ENCODE measurements at regions not wholly inside any gene's neighbourhood (a gene's known extent, or its start where the extent isn't known, plus 50 kb on each side); places are given as distances from the start of the nearest gene placed in this dataset.
"Not testable (repeated sequence)": the region's sequence is repeated elsewhere in the genome, so short reads cannot be mapped to it uniquely, and the experiment has no call there.

DNA sequence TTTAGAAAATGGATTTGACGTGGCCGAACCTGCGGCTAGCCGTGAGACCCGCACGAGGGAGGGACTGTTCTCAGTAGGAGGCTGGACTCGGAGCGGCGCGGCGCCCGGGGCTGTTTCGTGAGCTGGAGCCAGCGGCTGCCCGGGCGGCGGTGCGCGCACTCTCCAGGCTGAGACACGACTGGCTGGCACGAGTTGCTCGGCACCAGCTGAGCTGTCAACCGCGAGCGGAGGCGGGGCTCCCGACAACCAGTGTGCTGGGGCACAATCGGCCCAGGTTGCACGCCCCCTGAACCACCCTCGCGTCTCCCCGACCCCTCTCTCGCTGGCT is 58.5 kb upstream of the NBPF26 start:
- DNase-seq (ENCODE audit: low read depth): not testable (repeated sequence)

DNA sequence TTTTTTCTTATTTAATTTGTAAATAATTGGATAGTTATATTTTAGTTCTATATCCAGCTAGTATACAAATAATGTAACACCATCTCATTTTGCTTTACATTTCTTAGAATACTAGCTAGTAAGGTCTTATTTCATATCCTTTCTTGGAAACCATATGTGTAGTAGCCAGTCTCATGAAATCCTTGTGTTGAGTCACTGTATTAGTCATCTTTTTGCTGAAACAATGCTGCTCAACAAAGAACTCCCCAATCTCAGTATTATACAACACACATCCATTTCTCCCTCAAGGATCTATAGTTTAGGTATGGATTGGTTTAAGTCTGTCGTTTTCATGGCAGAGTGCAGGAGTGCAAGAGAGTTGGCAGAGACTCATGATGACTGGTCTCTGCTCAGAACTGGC is 55.6 kb upstream of the NBPF26 start:
- DNase-seq (ENCODE audit: low read depth): not testable (repeated sequence)

Measured in non-pigmented ciliary epithelial cell (primary cell).